ENCODE measurements at regions not wholly inside any gene's neighbourhood (a gene's known extent, or its start where the extent isn't known, plus 50 kb on each side); places are given as distances from the start of the nearest gene placed in this dataset.
"Not testable (repeated sequence)": the region's sequence is repeated elsewhere in the genome, so short reads cannot be mapped to it uniquely, and the experiment has no call there.

- no peak for DNase-seq
Measured at GRCh38 chr10:45564303-45564959, 108.1 kb downstream of the ZFAND4 start.

DNA sequence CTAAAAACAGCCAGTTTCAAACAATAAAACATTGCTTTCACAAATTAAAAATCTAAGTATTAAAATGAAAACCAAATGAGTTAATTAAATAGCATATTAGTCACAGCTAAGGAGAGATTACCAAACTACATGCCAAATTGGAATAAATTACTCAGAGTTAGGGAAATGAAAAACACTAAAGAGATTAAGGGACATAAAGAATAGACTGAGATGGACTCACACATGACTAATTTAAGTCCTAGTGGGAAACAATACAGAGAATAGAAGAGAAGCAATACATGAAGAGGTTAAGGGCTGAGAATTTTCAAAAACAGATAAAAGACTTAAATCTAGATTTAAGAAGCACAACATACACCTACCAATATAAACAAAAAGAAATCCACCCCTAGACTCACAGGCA, 110.6 kb downstream of the ZFAND4 start:
- DNase-seq = peak; percentile 24

GRCh38 chr10:45560262-45560661, 112.3 kb downstream of the ZFAND4 start:
- no peak for DNase-seq

GRCh38 chr10:45558425-45558824, 114.1 kb downstream of the ZFAND4 start:
- DNase-seq = no peak

GRCh38 chr10:45557275-45557905, 115.2 kb downstream of the ZFAND4 start:
- DNase-seq = peak; percentile 90

- DNase-seq = peak; percentile 51
Measured at GRCh38 chr10:45555795-45556194, 116.8 kb downstream of the ZFAND4 start.

DNA sequence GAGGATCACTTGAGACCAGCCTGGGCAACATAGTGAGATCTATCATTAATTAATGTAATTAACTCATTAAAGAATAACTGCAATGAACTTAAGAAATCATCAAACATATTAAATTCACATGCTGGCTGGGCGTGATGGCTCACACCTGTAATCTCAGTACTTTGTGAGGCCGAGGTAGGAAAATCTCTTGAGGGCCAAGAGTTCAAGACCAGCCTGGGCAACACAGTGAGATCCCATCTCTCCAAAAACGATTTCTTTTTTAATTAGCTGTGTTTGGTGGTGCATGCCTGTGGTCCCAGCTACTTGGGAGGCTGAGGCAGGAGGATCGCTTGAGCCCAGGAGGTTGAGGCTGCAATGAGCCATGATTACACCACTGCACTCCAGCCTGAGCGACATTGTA, 117.2 kb downstream of the ZFAND4 start:
- DNase-seq = not testable (repeated sequence)

DNA sequence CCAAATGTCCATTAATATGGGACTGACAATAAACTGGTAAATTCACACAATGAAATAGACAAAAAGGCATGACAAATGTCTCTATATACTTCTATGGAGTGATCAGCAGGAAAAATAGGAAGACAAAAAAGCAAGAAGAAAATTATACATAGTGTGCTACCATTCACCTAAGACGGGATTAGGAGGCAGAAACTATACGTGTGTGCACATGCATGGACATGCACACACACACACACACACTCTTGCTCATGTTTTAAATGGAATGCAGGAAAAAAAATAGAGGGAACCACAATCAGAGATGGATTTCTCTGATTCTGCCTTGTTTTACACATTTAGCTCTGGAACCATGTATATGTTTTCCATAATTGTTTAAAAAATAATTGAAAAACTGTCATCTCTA, 119.0 kb downstream of the ZFAND4 start:
- no peak for DNase-seq

- peak; percentile 77 for DNase-seq
Measured at GRCh38 chr10:45553155-45553554, 119.4 kb downstream of the ZFAND4 start.

- no peak for DNase-seq
Measured at GRCh38 chr10:45552476-45552875, 120.1 kb downstream of the ZFAND4 start.

GRCh38 chr10:45550903-45551786, 121.4 kb downstream of the ZFAND4 start:
- DNase-seq = no peak

DNA sequence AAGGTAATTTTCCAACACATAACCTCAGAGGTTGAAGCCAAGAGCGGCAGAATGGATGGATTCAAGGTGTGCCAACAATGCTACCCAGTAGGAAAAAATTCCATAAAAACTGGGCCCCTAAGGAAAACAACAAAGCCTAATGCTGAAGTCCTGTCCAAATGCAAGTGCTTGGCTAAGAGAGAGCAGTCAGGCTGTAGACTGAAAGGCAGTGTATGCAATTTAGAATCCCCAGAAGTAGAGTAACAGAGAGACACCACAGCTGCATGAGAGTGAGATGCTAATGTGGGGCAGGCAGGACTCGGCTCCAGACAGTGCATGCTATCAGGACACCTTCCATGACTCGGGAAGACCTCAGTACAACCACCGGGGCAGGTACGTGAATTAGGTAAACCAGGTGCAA, 124.5 kb downstream of the ZFAND4 start:
- DNase-seq = no peak

GRCh38 chr10:45547207-45547606, 125.4 kb downstream of the ZFAND4 start:
- no peak for DNase-seq

DNA sequence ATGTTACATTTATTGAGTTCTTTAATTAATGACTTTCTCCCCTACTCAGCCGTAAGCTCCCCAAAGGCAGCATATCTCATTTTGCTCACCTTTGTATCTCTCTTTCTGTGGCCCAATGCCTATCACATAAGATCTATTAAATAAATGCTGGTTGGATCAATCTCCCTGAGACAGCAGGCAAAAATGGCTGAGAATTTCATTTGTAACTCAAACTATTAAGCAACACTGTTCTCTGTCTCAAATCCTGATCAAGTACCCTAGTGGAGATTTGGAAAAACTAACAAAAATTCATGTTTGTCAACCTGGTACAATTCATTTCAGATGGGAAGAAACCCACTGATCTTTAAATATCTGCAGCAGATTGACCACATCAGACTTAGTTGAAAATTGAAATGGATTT, 127.4 kb downstream of the ZFAND4 start:
- no peak for DNase-seq

GRCh38 chr10:45544191-45544590, 128.4 kb downstream of the ZFAND4 start:
- DNase-seq = no peak

DNA sequence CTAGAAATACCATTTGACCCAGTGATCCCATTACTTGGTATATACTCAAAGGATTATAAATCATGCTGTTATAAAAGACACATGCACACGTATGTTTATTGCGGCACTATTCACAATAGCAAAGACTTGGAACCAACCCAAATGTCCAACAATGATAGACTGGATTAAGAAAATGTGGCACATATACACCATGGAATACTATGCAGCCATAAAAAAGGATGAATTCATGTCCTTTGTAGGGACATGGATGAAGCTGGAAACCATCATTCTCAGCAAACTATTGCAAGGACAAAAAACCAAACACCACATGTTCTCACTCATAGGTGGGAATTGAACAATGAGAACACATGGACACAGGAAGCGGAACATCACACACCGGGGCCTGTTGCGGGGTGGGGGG, 131.5 kb downstream of the ZFAND4 start:
- DNase-seq = not testable (repeated sequence)

DNA sequence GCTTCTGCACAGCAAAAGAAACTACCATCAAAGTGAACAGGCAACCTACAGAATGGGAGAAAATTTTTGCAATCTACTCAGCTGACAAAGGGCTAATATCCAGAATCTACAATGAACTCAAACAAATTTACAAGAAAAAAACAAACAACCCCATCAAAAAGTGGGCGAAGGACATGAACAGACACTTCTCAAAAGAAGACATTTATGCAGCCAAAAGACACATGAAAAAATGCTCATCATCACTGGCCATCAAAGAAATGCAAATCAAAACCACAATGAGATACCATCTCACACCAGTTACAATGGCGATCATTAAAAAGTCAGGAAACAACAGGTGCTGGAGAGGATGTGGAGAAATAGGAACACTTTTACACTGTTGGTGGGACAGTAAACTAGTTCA, 132.0 kb downstream of the ZFAND4 start:
- DNase-seq = not testable (repeated sequence)

DNA sequence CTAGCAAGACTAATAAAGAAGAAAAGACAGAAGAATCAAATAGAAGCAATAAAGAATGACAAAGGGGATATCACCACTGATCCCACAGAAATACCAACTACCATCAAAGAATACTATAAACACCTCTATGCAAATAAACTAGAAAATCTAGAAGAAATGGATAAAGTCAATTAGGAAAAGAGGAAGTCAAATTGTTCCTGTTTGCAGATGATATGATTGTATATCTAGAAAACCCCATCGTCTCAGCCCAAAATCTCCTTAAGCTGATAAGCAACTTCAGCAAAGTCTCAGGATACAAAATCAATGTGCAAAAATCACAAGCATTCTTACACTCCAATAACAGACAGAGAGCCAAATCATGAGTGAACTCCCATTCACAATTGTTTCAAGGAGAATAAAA, 133.0 kb downstream of the ZFAND4 start:
- not testable (repeated sequence) for DNase-seq

- no peak for DNase-seq
Measured at GRCh38 chr10:45534572-45534971, 138.0 kb downstream of the ZFAND4 start.

DNA sequence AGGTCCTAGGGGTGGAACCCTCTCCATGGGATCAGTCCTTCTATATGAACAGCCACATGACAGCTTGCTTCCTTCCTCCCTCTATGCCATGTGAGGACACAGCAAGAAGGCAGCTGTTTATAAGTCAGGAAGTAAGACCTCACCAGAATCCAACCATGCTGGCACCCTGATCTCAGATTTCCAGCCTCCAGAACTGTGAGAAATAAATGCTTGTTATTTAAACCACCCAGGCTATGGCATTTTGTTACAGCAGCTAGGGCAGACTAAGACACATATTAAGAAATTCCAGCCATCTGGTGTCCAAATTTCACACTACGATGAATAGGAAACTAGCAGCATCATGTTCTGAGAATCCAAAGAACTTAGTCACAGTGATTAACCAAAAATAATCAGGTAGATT, 140.1 kb downstream of the ZFAND4 start:
- peak; percentile 6 for DNase-seq

DNA sequence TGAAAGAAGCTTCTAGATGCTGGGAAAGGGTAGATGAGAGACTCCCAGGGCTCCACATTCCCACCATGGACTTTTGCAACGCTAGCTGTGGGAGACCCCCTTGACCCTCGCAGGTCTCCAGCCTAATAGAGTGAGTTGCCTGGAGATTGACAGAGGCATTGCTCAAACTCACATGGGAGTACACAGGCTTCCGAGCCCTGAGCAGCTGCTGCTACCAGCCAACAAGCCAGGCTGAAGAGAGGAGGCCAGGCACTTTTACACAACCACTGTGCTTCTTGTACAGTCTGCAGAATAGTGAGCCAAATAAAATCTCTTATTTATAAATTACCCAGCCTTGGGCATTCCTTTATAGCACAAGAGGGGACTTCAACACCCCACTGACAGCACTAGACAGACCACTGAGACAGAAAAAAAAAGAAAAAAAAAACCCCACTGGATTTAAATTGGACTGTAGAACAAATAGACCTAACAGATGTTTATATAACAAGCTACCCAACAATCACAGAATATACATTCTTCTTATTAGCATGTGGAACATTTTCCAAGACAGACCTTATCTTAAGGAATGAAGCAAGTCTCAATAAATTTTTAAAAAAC, 146.2 kb downstream of the ZFAND4 start:
- no peak for DNase-seq

DNA sequence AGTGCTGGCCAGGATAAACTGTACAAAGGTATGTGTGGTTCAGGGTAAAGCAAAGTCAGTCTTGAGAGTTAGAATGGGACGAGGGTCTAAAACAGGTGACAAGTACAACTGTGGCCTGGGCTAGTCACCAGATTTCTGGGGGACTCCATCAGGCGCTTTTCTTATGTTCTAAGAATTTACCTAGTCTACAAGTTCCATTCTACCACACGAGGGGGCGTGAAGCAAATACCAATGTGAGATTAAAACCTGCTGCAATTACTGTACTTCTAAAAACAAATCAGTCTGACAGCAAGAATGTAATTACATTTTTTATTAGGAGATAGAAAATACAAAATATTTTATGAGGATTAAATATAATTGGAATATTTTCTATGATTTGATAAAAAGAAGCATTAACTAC, 146.5 kb downstream of the ALOX5 start:
- no peak for DNase-seq

- no peak for DNase-seq
Measured at GRCh38 chr10:45518741-45519140, 144.7 kb downstream of the ALOX5 start.

GRCh38 chr10:45515630-45516029, 141.6 kb downstream of the ALOX5 start:
- no peak for DNase-seq
